ENCODE measurements at regions not wholly inside any gene's neighbourhood (a gene's known extent, or its start where the extent isn't known, plus 50 kb on each side); places are given as distances from the start of the nearest gene placed in this dataset.

DNA sequence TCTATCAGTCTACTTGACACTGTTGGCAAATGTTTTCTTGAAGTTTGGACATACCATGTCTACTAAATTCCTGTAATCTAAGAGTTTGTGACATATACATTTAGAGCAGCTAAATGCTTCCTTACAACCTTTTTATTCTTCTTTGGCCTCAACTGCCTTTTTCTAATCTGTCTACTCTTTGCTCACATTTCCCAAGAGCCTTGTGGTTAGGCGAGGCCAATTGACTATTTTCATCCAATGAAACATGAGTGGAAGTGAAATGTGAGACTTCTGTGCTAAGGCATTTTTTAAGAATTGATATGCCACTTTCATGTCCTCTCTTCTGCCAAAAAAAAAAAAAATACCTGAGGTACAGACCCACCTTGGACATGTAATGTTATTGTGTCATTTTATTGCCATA lies 158.2 kb upstream of the MCHR2 start:
- TF ChIP-seq, protein P1, sequence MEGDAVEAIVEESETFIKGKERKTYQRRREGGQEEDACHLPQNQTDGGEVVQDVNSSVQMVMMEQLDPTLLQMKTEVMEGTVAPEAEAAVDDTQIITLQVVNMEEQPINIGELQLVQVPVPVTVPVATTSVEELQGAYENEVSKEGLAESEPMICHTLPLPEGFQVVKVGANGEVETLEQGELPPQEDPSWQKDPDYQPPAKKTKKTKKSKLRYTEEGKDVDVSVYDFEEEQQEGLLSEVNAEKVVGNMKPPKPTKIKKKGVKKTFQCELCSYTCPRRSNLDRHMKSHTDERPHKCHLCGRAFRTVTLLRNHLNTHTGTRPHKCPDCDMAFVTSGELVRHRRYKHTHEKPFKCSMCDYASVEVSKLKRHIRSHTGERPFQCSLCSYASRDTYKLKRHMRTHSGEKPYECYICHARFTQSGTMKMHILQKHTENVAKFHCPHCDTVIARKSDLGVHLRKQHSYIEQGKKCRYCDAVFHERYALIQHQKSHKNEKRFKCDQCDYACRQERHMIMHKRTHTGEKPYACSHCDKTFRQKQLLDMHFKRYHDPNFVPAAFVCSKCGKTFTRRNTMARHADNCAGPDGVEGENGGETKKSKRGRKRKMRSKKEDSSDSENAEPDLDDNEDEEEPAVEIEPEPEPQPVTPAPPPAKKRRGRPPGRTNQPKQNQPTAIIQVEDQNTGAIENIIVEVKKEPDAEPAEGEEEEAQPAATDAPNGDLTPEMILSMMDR (conservative IDR thresholded peaks at IDR 0.05; ENCODE audit: low read depth, low read length), result no peak
- TF ChIP-seq EZH2 (IDR thresholded peaks at IDR 0.05; ENCODE audit: borderline replicate concordance, low read depth, low read length, poor library complexity, severe bottlenecking), result no peak
- Histone ChIP-seq H3K9me3 (ENCODE audit: low read depth, low read length, poor library complexity, severe bottlenecking) (no peaks in the 10 kb centered on the region), H3K4me1 (ENCODE audit: insufficient read depth, low read length, poor library complexity, severe bottlenecking) (no peaks in the 10 kb centered on the region), H3K27me3 (replicated peaks; ENCODE audit: insufficient read depth, low read depth, low read length, poor library complexity) (no peaks in the 10 kb centered on the region), H3K27ac (ENCODE audit: low read depth, low read length, poor library complexity, severe bottlenecking) (no peak overlapping the region), H3K4me3 (ENCODE audit: low read depth, low read length, poor library complexity, severe bottlenecking) (no peak overlapping the region), H3K36me3 (ENCODE audit: insufficient read depth, low read length, poor library complexity, severe bottlenecking) (no peaks in the 10 kb centered on the region)
- intact Hi-C loops (cut with micrococcal nuclease; ENCODE audit: unreplicated experiment), result no loop called here
- CTCF ChIA-PET, result no interaction called here
- no TSS peak for BruUV-seq (replicated peaks)
- no peak for DNase-seq (ENCODE audit: low spot score)
- POLR2A ChIA-PET (ENCODE audit: low non-redundant PET), result no interaction called here

DNA sequence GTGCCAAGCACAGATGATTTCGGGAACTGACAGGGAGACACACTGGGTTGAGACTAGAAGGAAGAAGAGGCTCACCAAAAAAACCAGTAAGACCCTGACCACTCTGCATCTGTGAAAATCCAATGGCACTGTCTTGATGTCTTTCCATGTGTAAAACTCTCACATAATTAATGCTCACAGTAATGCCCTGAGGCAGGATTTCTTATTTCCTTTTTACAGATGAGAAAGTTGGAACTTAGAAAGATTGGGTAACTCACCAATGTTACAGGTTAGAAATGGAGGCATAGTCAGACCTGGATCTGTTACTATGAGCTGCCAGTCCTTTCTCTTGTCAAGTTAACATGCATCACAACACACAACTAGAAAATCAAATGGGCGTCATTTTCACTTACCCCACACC lies 151.0 kb upstream of the MCHR2 start:
- POLR2A ChIA-PET (ENCODE audit: low non-redundant PET), result no interaction called here
- no TSS peak for BruUV-seq (replicated peaks)
- H3K4me3 ChIP-seq (ENCODE audit: low read depth, low read length, poor library complexity, severe bottlenecking), result no peak overlapping the region
- H3K27ac ChIP-seq (ENCODE audit: low read depth, low read length, poor library complexity, severe bottlenecking), result no peak overlapping the region
- TF ChIP-seq, protein P1 (conservative IDR thresholded peaks at IDR 0.05; ENCODE audit: low read depth, low read length), result no peak
- no peak for TF ChIP-seq EZH2 (IDR thresholded peaks at IDR 0.05; ENCODE audit: borderline replicate concordance, low read depth, low read length, poor library complexity, severe bottlenecking)
- CTCF ChIA-PET, result no interaction called here
- no peaks in the 10 kb centered on the region for H3K36me3 ChIP-seq (ENCODE audit: insufficient read depth, low read length, poor library complexity, severe bottlenecking)
- H3K27me3 ChIP-seq (replicated peaks; ENCODE audit: insufficient read depth, low read depth, low read length, poor library complexity), result no peaks in the 10 kb centered on the region
- no peaks in the 10 kb centered on the region for H3K4me1 ChIP-seq (ENCODE audit: insufficient read depth, low read length, poor library complexity, severe bottlenecking)
- intact Hi-C loops (cut with micrococcal nuclease; ENCODE audit: unreplicated experiment), result no loop called here
- no peaks in the 10 kb centered on the region for H3K9me3 ChIP-seq (ENCODE audit: low read depth, low read length, poor library complexity, severe bottlenecking)
- DNase-seq (ENCODE audit: low spot score), result no peak

DNA sequence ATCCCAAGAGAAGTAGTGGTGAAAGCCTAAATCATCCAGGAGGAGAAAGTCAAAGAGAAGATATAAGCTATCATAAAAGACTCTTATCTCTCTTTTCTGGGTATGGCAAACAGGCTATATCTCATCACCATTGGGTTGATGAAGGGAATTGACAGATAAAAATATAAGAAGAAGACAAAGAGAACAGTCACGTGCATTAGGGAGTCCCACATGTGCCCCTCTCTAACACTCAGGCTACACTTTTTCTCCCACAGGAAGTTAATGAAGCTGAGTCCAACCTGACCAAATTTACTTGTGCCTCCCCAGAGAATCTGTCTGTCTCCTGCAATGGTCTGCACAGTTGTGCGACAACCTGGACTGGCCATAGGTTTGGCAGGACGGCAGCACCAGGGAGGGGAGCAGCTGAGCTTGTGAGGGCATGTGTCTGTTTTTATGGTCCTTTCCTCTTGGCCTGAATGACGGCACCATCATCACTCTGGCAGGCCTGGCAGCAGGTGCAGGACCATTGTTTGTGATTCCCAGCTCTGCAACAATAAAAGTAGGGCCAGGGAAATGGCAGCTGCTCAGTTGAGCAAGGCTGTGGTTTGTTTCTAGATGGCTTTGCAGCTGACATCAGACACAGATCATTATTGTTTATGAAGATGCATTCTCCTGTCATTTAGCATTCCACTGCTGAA lies 144.5 kb upstream of the MCHR2 start:
- no peaks in the 10 kb centered on the region for H3K27me3 ChIP-seq (replicated peaks; ENCODE audit: insufficient read depth, low read depth, low read length, poor library complexity)
- TF ChIP-seq EZH2 (IDR thresholded peaks at IDR 0.05; ENCODE audit: borderline replicate concordance, low read depth, low read length, poor library complexity, severe bottlenecking), result no peak
- TF ChIP-seq, protein P1 (conservative IDR thresholded peaks at IDR 0.05; ENCODE audit: low read depth, low read length), result no peak
- H3K9me3 ChIP-seq (ENCODE audit: low read depth, low read length, poor library complexity, severe bottlenecking), result no peaks in the 10 kb centered on the region
- no peak overlapping the region for H3K27ac ChIP-seq (ENCODE audit: low read depth, low read length, poor library complexity, severe bottlenecking)
- H3K36me3 ChIP-seq (ENCODE audit: insufficient read depth, low read length, poor library complexity, severe bottlenecking), result no peaks in the 10 kb centered on the region
- H3K4me1 ChIP-seq (ENCODE audit: insufficient read depth, low read length, poor library complexity, severe bottlenecking), result no peaks in the 10 kb centered on the region
- ChIA-PET POLR2A (ENCODE audit: low non-redundant PET) (no interaction called here), CTCF (no interaction called here)
- DNase-seq (ENCODE audit: low spot score), result no peak
- intact Hi-C loops (cut with micrococcal nuclease; ENCODE audit: unreplicated experiment), result no loop called here
- no peak overlapping the region for H3K4me3 ChIP-seq (ENCODE audit: low read depth, low read length, poor library complexity, severe bottlenecking)
- no TSS peak for BruUV-seq (replicated peaks)

All from A673 (cell line).